IMR-90 (cell line): ENCODE measurements at regions not wholly inside any gene's neighbourhood (a gene's known extent, or its start where the extent isn't known, plus 50 kb on each side); places are given as distances from the start of the nearest gene placed in this dataset.

ENCODE experiments used
- ATAC-seq: fragments of 200-7000 bp; cut with Tn5 transposase; 2 replicates; pipeline ENCODE4 v1.9.1; 2020; ENCODE audit warnings: low read depth, mild to moderate bottlenecking, moderate library complexity
- BruUV-seq: library from RNA; stranded (reverse); fragments of 400-500 nt; replicated peaks from 2 replicates; lab custom pipeline; 2021; lab: Mats Ljungman, UMichigan
- CTCF ChIA-PET: fragments of 300-600 bp; formaldehyde crosslinking; extraction: SDS; loops from one replicate; lab custom pipeline; 2021; ENCODE audit warnings: antibody characterized with exemption; lab: Yijun Ruan, JAX
- POLR2A ChIA-PET: fragments of 300-600 bp; sonication (Branson Sonifier 250); formaldehyde crosslinking; loops from one replicate; lab custom pipeline; 2022; ENCODE audit warnings: antibody characterized with exemption; ENCODE audit not compliant: unreplicated experiment; lab: Charles Lee
- DNase-seq: peaks from one replicate; pipeline ENCODE4 v3.0.0; 2013
- H2AFZ ChIP-seq: replicated peaks from 2 replicates; pipeline ENCODE3; 2013; ENCODE audit warnings: low read length, mild to moderate bottlenecking; ENCODE audit not compliant: poor library complexity
- H2AK5ac ChIP-seq: 2 replicates; pipeline ENCODE4 v1.6.1; 2013; ENCODE audit warnings: low read depth, low read length, inconsistent platforms
- H2AK9ac ChIP-seq: replicated peaks from 2 replicates; pipeline ENCODE3; 2013; ENCODE audit warnings: mild to moderate bottlenecking, low read depth, low read length, moderate library complexity; ENCODE audit not compliant: poor library complexity
- H2BK120ac ChIP-seq: 2 replicates; pipeline ENCODE4 v1.6.1; 2013; ENCODE audit warnings: low read depth, low read length, inconsistent platforms
- H2BK15ac ChIP-seq: 3 replicates; pipeline ENCODE4 v1.6.1; 2013; ENCODE audit warnings: low read depth, low read length, inconsistent platforms
- H2BK20ac ChIP-seq: 2 replicates; pipeline ENCODE4 v1.6.1; 2013; ENCODE audit warnings: low read depth, mild to moderate bottlenecking, inconsistent platforms, low read length, moderate library complexity
- H2BK5ac ChIP-seq: 2 replicates; pipeline ENCODE4 v1.6.1; 2013; ENCODE audit warnings: mild to moderate bottlenecking, low read depth, low read length, inconsistent platforms; ENCODE audit not compliant: poor library complexity, severe bottlenecking
- H3K14ac ChIP-seq: replicated peaks from 2 replicates; pipeline ENCODE4 v1.6.1; 2013; ENCODE audit warnings: low read depth, low read length, inconsistent platforms
- H3K18ac ChIP-seq: 2 replicates; pipeline ENCODE4 v1.6.1; 2013; ENCODE audit warnings: low read depth, low read length, control low read depth
- H3K23ac ChIP-seq: 2 replicates; pipeline ENCODE4 v1.6.1; 2013; ENCODE audit warnings: low read depth, low read length, inconsistent platforms
- H3K27ac ChIP-seq: 2 replicates; pipeline ENCODE4 v1.5.1; 2013; ENCODE audit warnings: mild to moderate bottlenecking, control low read depth, low read length; ENCODE audit not compliant: insufficient read depth
- H3K27me3 ChIP-seq: 2 replicates; pipeline ENCODE4 v1.6.1; 2013; ENCODE audit warnings: low read length; ENCODE audit not compliant: control insufficient read depth, insufficient read depth
- H3K36me3 ChIP-seq: 2 replicates; pipeline ENCODE4 v1.6.1; 2013; ENCODE audit warnings: low read length, mixed read lengths; ENCODE audit not compliant: control insufficient read depth, insufficient read depth
- H3K4ac ChIP-seq: 2 replicates; pipeline ENCODE4 v1.6.1; 2013; ENCODE audit warnings: low read depth, low read length, inconsistent platforms
- H3K4me1 ChIP-seq: 2 replicates; pipeline ENCODE4 v1.6.1; 2013; ENCODE audit warnings: low read length, mixed read lengths; ENCODE audit not compliant: control insufficient read depth, insufficient read depth
- H3K4me2 ChIP-seq: 2 replicates; pipeline ENCODE4 v1.6.1; 2013; ENCODE audit warnings: low read depth, mild to moderate bottlenecking, control low read depth, low read length, moderate library complexity
- H3K4me3 ChIP-seq: 2 replicates; pipeline ENCODE4 v1.5.1; 2013; ENCODE audit warnings: low read depth, mild to moderate bottlenecking, control low read depth, low read length, moderate library complexity; ENCODE audit not compliant: insufficient read depth
- H3K56ac ChIP-seq: 2 replicates; pipeline ENCODE4 v1.6.1; 2013; ENCODE audit warnings: low read length, inconsistent platforms; ENCODE audit not compliant: insufficient read depth; ENCODE audit errors: extremely low read depth
- H3K79me1 ChIP-seq, 2 experiments: 2 replicates each; pipeline ENCODE4 v1.6.1; 2013; ENCODE audit warnings: low read length in 2 of 2, inconsistent platforms in 1 of 2, low read depth in 1 of 2
- H3K9ac ChIP-seq: 2 replicates; pipeline ENCODE4 v1.6.1; 2013; ENCODE audit warnings: low read depth, low read length, control low read depth
- H3K9me1 ChIP-seq: 2 replicates; pipeline ENCODE4 v1.6.1; 2013; ENCODE audit warnings: low read length, inconsistent platforms; ENCODE audit not compliant: insufficient read depth
- H3K9me3 ChIP-seq: 2 replicates; pipeline ENCODE4 v1.6.1; 2013; ENCODE audit warnings: low read length; ENCODE audit not compliant: control insufficient read depth, insufficient read depth
- H4K20me1 ChIP-seq: 2 replicates; pipeline ENCODE4 v1.6.1; 2013; ENCODE audit warnings: low read length, inconsistent platforms; ENCODE audit not compliant: insufficient read depth
- H4K5ac ChIP-seq: 2 replicates; pipeline ENCODE4 v1.6.1; 2013; ENCODE audit warnings: mild to moderate bottlenecking, low read depth, low read length, control low read depth
- H4K8ac ChIP-seq, 2 experiments: 2 replicates each; pipeline ENCODE4 v1.6.1; 2013; ENCODE audit warnings: low read depth in 2 of 2, low read length in 2 of 2, control low read depth in 1 of 2, inconsistent platforms in 1 of 2
- H4K91ac ChIP-seq: 2 replicates; pipeline ENCODE4 v1.6.1; 2013; ENCODE audit warnings: low read depth, low read length, inconsistent platforms; ENCODE audit not compliant: insufficient read depth
- BHLHE40 ChIP-seq: fragments of 150-350 bp; IDR thresholded peaks from 2 replicates; pipeline ENCODE4 v1.6.1; 2016; ENCODE audit warnings: mild to moderate bottlenecking, low read depth, low read length
- CEBPB ChIP-seq: IDR thresholded peaks from 2 replicates; pipeline ENCODE4 v1.6.1; 2012; ENCODE audit warnings: low read depth, low read length, improper control_type of control experiment
- CHD1 ChIP-seq: IDR thresholded peaks from 2 replicates; pipeline ENCODE4 v1.6.1; 2012; ENCODE audit warnings: low read depth, low read length, improper control_type of control experiment
- FOS ChIP-seq: fragments of 150-350 bp; IDR thresholded peaks from 2 replicates; pipeline ENCODE4 v1.6.1; 2016; ENCODE audit warnings: low read depth, low read length
- MAFK ChIP-seq: IDR thresholded peaks from 2 replicates; pipeline ENCODE4 v1.6.1; 2012; ENCODE audit warnings: low read depth, low read length, improper control_type of control experiment
- MAZ ChIP-seq: IDR thresholded peaks from 2 replicates; pipeline ENCODE4 v1.6.1; 2012; ENCODE audit warnings: low read depth, mild to moderate bottlenecking, low read length, improper control_type of control experiment, moderate library complexity, borderline replicate concordance
- MXI1 ChIP-seq: IDR thresholded peaks from 2 replicates; pipeline ENCODE4 v1.6.1; 2012; ENCODE audit warnings: low read depth, mild to moderate bottlenecking, low read length, moderate library complexity, borderline replicate concordance
- NFE2L2 ChIP-seq: fragments of 150-350 bp; IDR thresholded peaks from 2 replicates; pipeline ENCODE4 v1.6.1; 2016; ENCODE audit warnings: low read depth, mild to moderate bottlenecking, low read length
- POLR2A ChIP-seq: IDR thresholded peaks from 2 replicates; pipeline ENCODE4 v1.6.1; 2012; ENCODE audit warnings: mild to moderate bottlenecking, low read depth, low read length
- RAD21 ChIP-seq: IDR thresholded peaks from 2 replicates; pipeline ENCODE4 v1.6.1; 2012; ENCODE audit warnings: low read length, improper control_type of control experiment
- RCOR1 ChIP-seq: IDR thresholded peaks from 2 replicates; pipeline ENCODE4 v1.6.1; 2012; ENCODE audit warnings: mild to moderate bottlenecking, low read length, improper control_type of control experiment; ENCODE audit not compliant: insufficient replicate concordance
- RFX5 ChIP-seq: IDR thresholded peaks from 2 replicates; pipeline ENCODE4 v1.8.0; 2012; ENCODE audit warnings: low read depth, mild to moderate bottlenecking, low read length, moderate library complexity
- SMC3 ChIP-seq: fragments of 150-350 bp; IDR thresholded peaks from 2 replicates; pipeline ENCODE4 v1.6.1; 2016; ENCODE audit warnings: low read depth, mild to moderate bottlenecking, antibody characterized with exemption, low read length, moderate library complexity
- WGBS, 2 experiments: methylation state at CpG; one replicate each; pipeline versions ENCODE4 v1.1.5 to v1.1.7; 2013; ENCODE audit warnings: missing lambda C conversion rate in 2 of 2; ENCODE audit not compliant: insufficient read length in 1 of 2; ENCODE audit errors: extremely low coverage in 2 of 2; 5-methylcytosine and 5-hydroxymethylcytosine counted together
- dilution Hi-C: fragments of 300-500 bp; cut with HindIII; formaldehyde crosslinking; loops from one replicate; pipeline ENCODE4 v1.14.3; 2018; ENCODE audit warnings: low sequenced_read_pairs; ENCODE audit not compliant: unreplicated experiment
- in situ Hi-C: fragments of 300-500 bp; cut with MboI; formaldehyde crosslinking; loops from 3 replicates; pipeline ENCODE4 v1.14.3; 2019; ENCODE audit warnings: low sequenced_read_pairs, inconsistent platforms, mixed read lengths
- intact Hi-C: fragments of 100-400 bp; cut with micrococcal nuclease; formaldehyde crosslinking; loops from 2 replicates; pipeline ENCODE4 v1.10.0; 2022
- TF ChIP-seq, protein P1 (sequence below): conservative IDR thresholded peaks from 2 replicates; pipeline ENCODE4 v1.5.1; 2012; ENCODE audit warnings: mild to moderate bottlenecking, low read depth, low read length, improper control_type of control experiment
- TF ChIP-seq, protein P2 (sequence below): fragments of 150-350 bp; IDR thresholded peaks from 2 replicates; pipeline ENCODE4 v1.6.1; 2017; ENCODE audit warnings: mild to moderate bottlenecking, antibody characterized with exemption, low read length, low read depth
- TF ChIP-seq, protein P3 (sequence below): fragments of 150-350 bp; IDR thresholded peaks from 2 replicates; pipeline ENCODE4 v1.6.1; 2016; ENCODE audit warnings: low read depth, mild to moderate bottlenecking, low read length, moderate library complexity, borderline replicate concordance

DNA sequence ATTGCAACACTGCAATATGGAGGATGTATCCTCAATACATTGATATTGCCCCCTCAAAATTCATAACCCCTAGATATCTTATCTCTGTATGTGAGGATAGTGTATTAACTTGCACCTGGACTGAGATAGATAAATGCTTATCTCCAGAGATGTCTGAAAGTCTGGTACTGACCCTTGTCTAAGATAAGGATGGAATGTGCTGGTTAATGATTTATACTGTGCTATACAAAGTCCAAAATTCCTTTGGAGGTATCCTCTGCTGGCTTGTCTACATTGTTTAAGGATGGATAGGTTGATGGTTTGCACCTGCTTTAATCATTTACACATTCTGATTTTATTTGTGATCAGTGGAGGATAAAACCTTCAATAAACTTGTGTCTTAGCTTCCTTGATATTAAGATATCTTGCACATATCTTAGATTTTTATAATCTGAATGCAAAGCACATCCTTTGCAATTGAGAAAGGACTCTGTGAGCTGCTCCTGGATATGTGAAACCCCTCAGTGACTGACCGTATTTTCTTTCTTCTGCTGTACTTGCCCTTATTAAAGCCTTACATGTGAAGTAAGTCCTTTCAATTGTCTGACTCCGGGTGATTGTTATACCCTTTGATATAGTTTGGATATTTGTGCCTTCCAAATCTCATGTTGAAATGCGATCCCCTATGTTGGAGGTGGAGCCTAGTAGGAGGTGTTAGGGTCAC, 430.3 kb upstream of the MAOA start:
- Histone ChIP-seq H2AK5ac (no peak overlapping the region), H3K9me1 (no peaks in the 10 kb centered on the region), H4K8ac (no peak overlapping the region), H3K9me3 (no peaks in the 10 kb centered on the region), H2BK120ac (no peak overlapping the region), H3K18ac (no peak overlapping the region), H2BK20ac (no peak overlapping the region), H3K23ac (no peak overlapping the region), H4K91ac (no peak overlapping the region), H3K4me3 (no peak overlapping the region), H3K4me2 (no peak overlapping the region), H4K20me1 (no peaks in the 10 kb centered on the region), H3K56ac (no peak overlapping the region), H3K4ac (no peak overlapping the region), H3K9ac (no peak overlapping the region), H2BK15ac (no peak overlapping the region), H2BK5ac (no peak overlapping the region), H3K79me1 (no peaks in the 10 kb centered on the region), H3K4me1 (no peaks in the 10 kb centered on the region), H2AFZ (no peak overlapping the region), H2AK9ac (no peak overlapping the region), H3K14ac (no peak overlapping the region), H4K5ac (no peak overlapping the region), H3K27me3 (no peaks in the 10 kb centered on the region), H3K27ac (no peak overlapping the region), H3K36me3 (no peaks in the 10 kb centered on the region)
- intact Hi-C loops, result no loop called here
- CTCF ChIA-PET, result no interaction called here
- DNase-seq, result no peak
- in situ Hi-C loops, result no loop called here
- dilution Hi-C loops, result no loop called here
- BruUV-seq, result no TSS peak
- WGBS, 2 experiments, result no CpG with 5 or more reads among the region's 3 CpGs
- no peak for ATAC-seq
- POLR2A ChIA-PET, result no interaction called here
- TF ChIP-seq SMC3 (no peak), FOS (no peak), RCOR1 (no peak), POLR2A (no peak), CHD1 (no peak), CEBPB (no peak), MAFK (no peak), BHLHE40 (no peak), NFE2L2 (no peak), RAD21 (no peak), MAZ (no peak), RFX5 (no peak), MXI1 (no peak)
- TF ChIP-seq, protein P1, sequence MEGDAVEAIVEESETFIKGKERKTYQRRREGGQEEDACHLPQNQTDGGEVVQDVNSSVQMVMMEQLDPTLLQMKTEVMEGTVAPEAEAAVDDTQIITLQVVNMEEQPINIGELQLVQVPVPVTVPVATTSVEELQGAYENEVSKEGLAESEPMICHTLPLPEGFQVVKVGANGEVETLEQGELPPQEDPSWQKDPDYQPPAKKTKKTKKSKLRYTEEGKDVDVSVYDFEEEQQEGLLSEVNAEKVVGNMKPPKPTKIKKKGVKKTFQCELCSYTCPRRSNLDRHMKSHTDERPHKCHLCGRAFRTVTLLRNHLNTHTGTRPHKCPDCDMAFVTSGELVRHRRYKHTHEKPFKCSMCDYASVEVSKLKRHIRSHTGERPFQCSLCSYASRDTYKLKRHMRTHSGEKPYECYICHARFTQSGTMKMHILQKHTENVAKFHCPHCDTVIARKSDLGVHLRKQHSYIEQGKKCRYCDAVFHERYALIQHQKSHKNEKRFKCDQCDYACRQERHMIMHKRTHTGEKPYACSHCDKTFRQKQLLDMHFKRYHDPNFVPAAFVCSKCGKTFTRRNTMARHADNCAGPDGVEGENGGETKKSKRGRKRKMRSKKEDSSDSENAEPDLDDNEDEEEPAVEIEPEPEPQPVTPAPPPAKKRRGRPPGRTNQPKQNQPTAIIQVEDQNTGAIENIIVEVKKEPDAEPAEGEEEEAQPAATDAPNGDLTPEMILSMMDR, result no peak
- TF ChIP-seq, protein P2, sequence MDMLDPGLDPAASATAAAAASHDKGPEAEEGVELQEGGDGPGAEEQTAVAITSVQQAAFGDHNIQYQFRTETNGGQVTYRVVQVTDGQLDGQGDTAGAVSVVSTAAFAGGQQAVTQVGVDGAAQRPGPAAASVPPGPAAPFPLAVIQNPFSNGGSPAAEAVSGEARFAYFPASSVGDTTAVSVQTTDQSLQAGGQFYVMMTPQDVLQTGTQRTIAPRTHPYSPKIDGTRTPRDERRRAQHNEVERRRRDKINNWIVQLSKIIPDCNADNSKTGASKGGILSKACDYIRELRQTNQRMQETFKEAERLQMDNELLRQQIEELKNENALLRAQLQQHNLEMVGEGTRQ, result no peak
- TF ChIP-seq, protein P3, sequence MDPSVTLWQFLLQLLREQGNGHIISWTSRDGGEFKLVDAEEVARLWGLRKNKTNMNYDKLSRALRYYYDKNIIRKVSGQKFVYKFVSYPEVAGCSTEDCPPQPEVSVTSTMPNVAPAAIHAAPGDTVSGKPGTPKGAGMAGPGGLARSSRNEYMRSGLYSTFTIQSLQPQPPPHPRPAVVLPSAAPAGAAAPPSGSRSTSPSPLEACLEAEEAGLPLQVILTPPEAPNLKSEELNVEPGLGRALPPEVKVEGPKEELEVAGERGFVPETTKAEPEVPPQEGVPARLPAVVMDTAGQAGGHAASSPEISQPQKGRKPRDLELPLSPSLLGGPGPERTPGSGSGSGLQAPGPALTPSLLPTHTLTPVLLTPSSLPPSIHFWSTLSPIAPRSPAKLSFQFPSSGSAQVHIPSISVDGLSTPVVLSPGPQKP, result no peak
